C4-2B (cell line): ENCODE measurements at regions not wholly inside any gene's neighbourhood (a gene's known extent, or its start where the extent isn't known, plus 50 kb on each side); places are given as distances from the start of the nearest gene placed in this dataset.

ENCODE experiments used
- ZFX ChIP-seq: fragments of 450-650 bp; IDR thresholded peaks from 2 replicates; pipeline ENCODE4 v1.6.1; 2017
- TF ChIP-seq, protein P1 (sequence below): fragments of 450-650 bp; conservative IDR thresholded peaks from 2 replicates; pipeline ENCODE4 v1.5.1; 2017; ENCODE audit warnings: mild to moderate bottlenecking

GRCh38 chr10:128281343-128281742 lies 155.1 kb upstream of the MKI67 start:
- TF ChIP-seq, protein P1, sequence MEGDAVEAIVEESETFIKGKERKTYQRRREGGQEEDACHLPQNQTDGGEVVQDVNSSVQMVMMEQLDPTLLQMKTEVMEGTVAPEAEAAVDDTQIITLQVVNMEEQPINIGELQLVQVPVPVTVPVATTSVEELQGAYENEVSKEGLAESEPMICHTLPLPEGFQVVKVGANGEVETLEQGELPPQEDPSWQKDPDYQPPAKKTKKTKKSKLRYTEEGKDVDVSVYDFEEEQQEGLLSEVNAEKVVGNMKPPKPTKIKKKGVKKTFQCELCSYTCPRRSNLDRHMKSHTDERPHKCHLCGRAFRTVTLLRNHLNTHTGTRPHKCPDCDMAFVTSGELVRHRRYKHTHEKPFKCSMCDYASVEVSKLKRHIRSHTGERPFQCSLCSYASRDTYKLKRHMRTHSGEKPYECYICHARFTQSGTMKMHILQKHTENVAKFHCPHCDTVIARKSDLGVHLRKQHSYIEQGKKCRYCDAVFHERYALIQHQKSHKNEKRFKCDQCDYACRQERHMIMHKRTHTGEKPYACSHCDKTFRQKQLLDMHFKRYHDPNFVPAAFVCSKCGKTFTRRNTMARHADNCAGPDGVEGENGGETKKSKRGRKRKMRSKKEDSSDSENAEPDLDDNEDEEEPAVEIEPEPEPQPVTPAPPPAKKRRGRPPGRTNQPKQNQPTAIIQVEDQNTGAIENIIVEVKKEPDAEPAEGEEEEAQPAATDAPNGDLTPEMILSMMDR, result no peak
- no peak for TF ChIP-seq ZFX
